ENCODE measurements at regions not wholly inside any gene's neighbourhood (a gene's known extent, or its start where the extent isn't known, plus 50 kb on each side); places are given as distances from the start of the nearest gene placed in this dataset.

DNA sequence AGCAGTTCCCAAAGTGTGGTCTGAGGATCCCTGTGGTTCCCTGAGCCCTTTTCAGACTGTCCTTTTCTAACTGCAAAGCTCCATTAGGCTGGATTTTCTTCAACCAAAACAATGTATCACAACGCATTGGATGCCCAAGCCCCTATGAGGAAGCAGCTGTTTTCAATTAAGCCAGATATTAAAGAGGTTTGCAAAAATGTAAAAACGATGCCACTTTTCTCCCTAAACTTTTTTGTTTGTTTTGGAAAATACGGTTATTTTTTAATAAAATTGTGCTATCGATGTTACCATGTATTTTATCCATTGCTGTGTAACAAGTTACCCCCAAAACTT lies 170.4 kb upstream of the BCOR start:
- FAIRE-seq (no peak), DNase-seq (ENCODE audit: low spot score) (no peak), ATAC-seq (no peak)
- Histone ChIP-seq H3K4me1 (ENCODE audit: insufficient read depth, low read length) (peaks cover 14% of the 10 kb centered on the region; the same call in 1 of the 2 replicates), H3K36me3 (replicated peaks in 1 of 2; ENCODE audit: control insufficient read depth in 1 of 2, insufficient read depth in 2 of 2, low read length in 2 of 2) (no peaks in the 10 kb centered on the region), H3K79me2 (ENCODE audit: insufficient read depth, low read length) (no peaks in the 10 kb centered on the region), H3K4me3 (replicated peaks in 1 of 3; ENCODE audit: insufficient read depth in 1 of 3, low read depth in 2 of 3, low read length in 3 of 3) (no peak overlapping the region), H3K4me2 (ENCODE audit: low read depth, low read length) (no peak overlapping the region), H2AFZ (ENCODE audit: low read length) (no peak overlapping the region), H3K27me3 (ENCODE audit: control insufficient read depth in 1 of 2, insufficient read depth in 2 of 2, low read length in 2 of 2) (no peaks in the 10 kb centered on the region; a peak in 1 of 5 replicates), H3K9ac (ENCODE audit: insufficient read depth, low read depth, low read length) (no peak overlapping the region), H3K9me3 (ENCODE audit: low read length) (no peaks in the 10 kb centered on the region), H4K20me1 (ENCODE audit: insufficient read depth, low read length) (no peaks in the 10 kb centered on the region), H3K27ac (ENCODE audit: extremely low read length, insufficient read depth, low read length) (no peak overlapping the region)
- no TSS peak for BruUV-seq (replicated peaks)
- in situ Hi-C loops (cut with HindIII; ENCODE audit: extremely low pct_ligation_motif_present, low pct_unique_long_range_greater_than_20kb) = loop anchor here (10.0 to 25.0 kb wide), 2 partner anchors 183 to 331 kb away; no protein-coding TSS in a partner anchor
- intact Hi-C loops (cut with micrococcal nuclease; ENCODE audit: unreplicated experiment) = loop anchor here (1.0 to 5.0 kb wide), 3 partner anchors 96 to 331 kb away; no protein-coding TSS in a partner anchor
- ChIA-PET CTCF (ENCODE audit: low intra/inter-chr PET ratio, low total read pairs) (no interaction called here), POLR2A (interaction anchor here (1.6 kb wide), 1 partner anchor 91 kb away, joined by 7 read pairs; no protein-coding TSS in a partner anchor)
- WGBS (ENCODE audit: low lambda C conversion rate) = 43% methylated on average over 4 of the region's 4 CpGs
- TF ChIP-seq ZFP1 (CRISPR knock-in tag; IDR thresholded peaks at IDR 0.05) (no peak), HOXA5 (CRISPR knock-in tag; IDR thresholded peaks at IDR 0.05) (no peak), MIER3 (CRISPR knock-in tag; IDR thresholded peaks at IDR 0.05; ENCODE audit: borderline replicate concordance) (no peak), HMG20B (CRISPR knock-in tag; conservative IDR thresholded peaks at IDR 0.05) (no peak), ZNF451 (CRISPR knock-in tag; IDR thresholded peaks at IDR 0.05) (no peak), ATF7 (IDR thresholded peaks at IDR 0.05) (no peak), ATF7 (CRISPR knock-in tag; IDR thresholded peaks at IDR 0.05) (no peak), HOXA3 (CRISPR knock-in tag; IDR thresholded peaks at IDR 0.05) (no peak), PRPF4 (IDR thresholded peaks at IDR 0.05; ENCODE audit: low read depth, low read length, poor library complexity, severe bottlenecking) (no peak)
- TF ChIP-seq, protein P1, sequence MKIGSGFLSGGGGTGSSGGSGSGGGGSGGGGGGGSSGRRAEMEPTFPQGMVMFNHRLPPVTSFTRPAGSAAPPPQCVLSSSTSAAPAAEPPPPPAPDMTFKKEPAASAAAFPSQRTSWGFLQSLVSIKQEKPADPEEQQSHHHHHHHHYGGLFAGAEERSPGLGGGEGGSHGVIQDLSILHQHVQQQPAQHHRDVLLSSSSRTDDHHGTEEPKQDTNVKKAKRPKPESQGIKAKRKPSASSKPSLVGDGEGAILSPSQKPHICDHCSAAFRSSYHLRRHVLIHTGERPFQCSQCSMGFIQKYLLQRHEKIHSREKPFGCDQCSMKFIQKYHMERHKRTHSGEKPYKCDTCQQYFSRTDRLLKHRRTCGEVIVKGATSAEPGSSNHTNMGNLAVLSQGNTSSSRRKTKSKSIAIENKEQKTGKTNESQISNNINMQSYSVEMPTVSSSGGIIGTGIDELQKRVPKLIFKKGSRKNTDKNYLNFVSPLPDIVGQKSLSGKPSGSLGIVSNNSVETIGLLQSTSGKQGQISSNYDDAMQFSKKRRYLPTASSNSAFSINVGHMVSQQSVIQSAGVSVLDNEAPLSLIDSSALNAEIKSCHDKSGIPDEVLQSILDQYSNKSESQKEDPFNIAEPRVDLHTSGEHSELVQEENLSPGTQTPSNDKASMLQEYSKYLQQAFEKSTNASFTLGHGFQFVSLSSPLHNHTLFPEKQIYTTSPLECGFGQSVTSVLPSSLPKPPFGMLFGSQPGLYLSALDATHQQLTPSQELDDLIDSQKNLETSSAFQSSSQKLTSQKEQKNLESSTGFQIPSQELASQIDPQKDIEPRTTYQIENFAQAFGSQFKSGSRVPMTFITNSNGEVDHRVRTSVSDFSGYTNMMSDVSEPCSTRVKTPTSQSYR (CRISPR knock-in tag; IDR thresholded peaks at IDR 0.05; ENCODE audit: borderline replicate concordance) = no peak

All from HepG2 (cell line).